ENCODE measurements at regions not wholly inside any gene's neighbourhood (a gene's known extent, or its start where the extent isn't known, plus 50 kb on each side); places are given as distances from the start of the nearest gene placed in this dataset.

GRCh38 chr10:124283949-124284250 is 134.8 kb downstream of the OAT start:
- H3K27me3 ChIP-seq: no peaks in the 10 kb centered on the region
- H3K9me3 Mint-ChIP-seq: no peaks in the 10 kb centered on the region
- H3K27ac Mint-ChIP-seq: no peak overlapping the region
- H3K9me3 ChIP-seq (ENCODE audit: low read depth): no peaks in the 10 kb centered on the region
- H2AFZ ChIP-seq (replicated peaks): no peak overlapping the region
- no peaks in the 10 kb centered on the region for H4K20me1 ChIP-seq (ENCODE audit: low read depth)
- no peak for DNase-seq (ENCODE audit: low spot score)
- no peak overlapping the region for H3K4me3 ChIP-seq
- no peaks in the 10 kb centered on the region for H3F3A ChIP-seq (ENCODE audit: low read depth)
- TF ChIP-seq CTCF (IDR thresholded peaks at IDR 0.05): no peak
- TF ChIP-seq EZH2phosphoT487 (IDR thresholded peaks at IDR 0.05): no peak
- TF ChIP-seq EZH2 (IDR thresholded peaks at IDR 0.05): no peak
- H3K4me3 Mint-ChIP-seq: no peak overlapping the region
- no peaks in the 10 kb centered on the region for H3K4me1 ChIP-seq
- H3K36me3 ChIP-seq: no peaks in the 10 kb centered on the region
- no peaks in the 10 kb centered on the region for H3K36me3 Mint-ChIP-seq
- H3K79me2 ChIP-seq (ENCODE audit: low read depth): no peaks in the 10 kb centered on the region
- H3K27ac ChIP-seq: no peak overlapping the region
- no peak overlapping the region for H3K9ac ChIP-seq
- H3K4me1 Mint-ChIP-seq: peaks cover 4% of the 10 kb centered on the region
- H3K4me2 ChIP-seq: no peak overlapping the region
- H3K27me3 Mint-ChIP-seq (ENCODE audit: insufficient read depth, low read depth): no peaks in the 10 kb centered on the region

GRCh38 chr10:124283215-124283948 is 135.3 kb downstream of the OAT start:
- H3K27me3 ChIP-seq: no peaks in the 10 kb centered on the region
- H4K20me1 ChIP-seq (ENCODE audit: low read depth): no peaks in the 10 kb centered on the region
- H3K27ac Mint-ChIP-seq: no peak overlapping the region

GRCh38 chr10:124282326-124282725 is 136.4 kb downstream of the OAT start:
- Histone ChIP-seq H3K79me2 (ENCODE audit: low read depth) (no peaks in the 10 kb centered on the region), H3F3A (ENCODE audit: low read depth) (no peaks in the 10 kb centered on the region), H3K36me3 (no peaks in the 10 kb centered on the region), H3K4me2 (no peak overlapping the region), H3K9me3 (ENCODE audit: low read depth) (no peaks in the 10 kb centered on the region), H3K27me3 (no peaks in the 10 kb centered on the region), H4K20me1 (ENCODE audit: low read depth) (no peaks in the 10 kb centered on the region), H3K27ac (no peak overlapping the region), H3K4me3 (no peak overlapping the region), H3K4me1 (no peaks in the 10 kb centered on the region), H3K9ac (no peak overlapping the region), H2AFZ (replicated peaks) (no peak overlapping the region)
- Mint-ChIP-seq H3K36me3 (no peaks in the 10 kb centered on the region), H3K4me1 (no peaks in the 10 kb centered on the region), H3K4me3 (no peak overlapping the region), H3K27ac (no peak overlapping the region), H3K27me3 (ENCODE audit: insufficient read depth, low read depth) (no peaks in the 10 kb centered on the region), H3K9me3 (no peaks in the 10 kb centered on the region)
- TF ChIP-seq CTCF (IDR thresholded peaks at IDR 0.05): no peak
- no peak for TF ChIP-seq EZH2phosphoT487 (IDR thresholded peaks at IDR 0.05)
- no peak for TF ChIP-seq EZH2 (IDR thresholded peaks at IDR 0.05)
- no peak for DNase-seq (ENCODE audit: low spot score)

More at GRCh38 chr10:124283215-124283948, 135.3 kb downstream of the OAT start:
- TF ChIP-seq CTCF (IDR thresholded peaks at IDR 0.05) (no peak), EZH2 (IDR thresholded peaks at IDR 0.05) (no peak), EZH2phosphoT487 (IDR thresholded peaks at IDR 0.05) (no peak)
- Histone ChIP-seq H3K79me2 (ENCODE audit: low read depth) (no peaks in the 10 kb centered on the region), H3K9ac (no peak overlapping the region), H3K27ac (no peak overlapping the region), H2AFZ (replicated peaks) (no peak overlapping the region), H3F3A (ENCODE audit: low read depth) (no peaks in the 10 kb centered on the region), H3K9me3 (ENCODE audit: low read depth) (no peaks in the 10 kb centered on the region), H3K4me2 (no peak overlapping the region), H3K4me1 (no peaks in the 10 kb centered on the region), H3K4me3 (no peak overlapping the region), H3K36me3 (no peaks in the 10 kb centered on the region)
- H3K9me3 Mint-ChIP-seq: no peaks in the 10 kb centered on the region
- no peak overlapping the region for H3K4me3 Mint-ChIP-seq
- DNase-seq (ENCODE audit: low spot score): no peak
- no peaks in the 10 kb centered on the region for H3K27me3 Mint-ChIP-seq (ENCODE audit: insufficient read depth, low read depth)
- no peaks in the 10 kb centered on the region for H3K36me3 Mint-ChIP-seq
- peaks cover under 1% of the 10 kb centered on the region for H3K4me1 Mint-ChIP-seq
